Dedifferentiated amniotic fluid mesenchymal stem cell (primary cell): ENCODE measurements at regions not wholly inside any gene's neighbourhood (a gene's known extent, or its start where the extent isn't known, plus 50 kb on each side); places are given as distances from the start of the nearest gene placed in this dataset.

ENCODE experiments used
- DNase-seq: peaks from one replicate; pipeline ENCODE4 v3.0.0-alpha.2; 2016; ENCODE audit errors: extremely low spot score

DNA sequence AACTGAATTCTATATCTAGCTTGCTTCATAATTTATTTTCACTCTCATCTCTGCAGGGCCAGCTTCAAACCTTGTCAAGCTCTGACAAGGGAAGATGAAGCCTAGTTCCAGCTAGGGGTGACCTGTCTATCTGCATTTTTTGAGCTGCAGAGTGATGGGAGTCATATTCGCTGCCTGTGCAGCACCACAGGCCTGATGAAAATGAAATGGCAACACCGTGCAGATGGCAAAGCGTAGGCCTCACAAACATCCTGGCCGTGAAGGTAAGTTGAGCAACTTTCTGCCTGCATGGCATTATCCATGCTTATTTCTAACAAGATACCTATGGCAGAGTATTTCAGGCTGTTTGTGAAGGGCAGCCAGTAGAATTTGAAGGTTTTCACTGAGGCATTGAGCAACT, 86.4 kb upstream of the C1QTNF9B start:
- DNase-seq, result no peak

DNA sequence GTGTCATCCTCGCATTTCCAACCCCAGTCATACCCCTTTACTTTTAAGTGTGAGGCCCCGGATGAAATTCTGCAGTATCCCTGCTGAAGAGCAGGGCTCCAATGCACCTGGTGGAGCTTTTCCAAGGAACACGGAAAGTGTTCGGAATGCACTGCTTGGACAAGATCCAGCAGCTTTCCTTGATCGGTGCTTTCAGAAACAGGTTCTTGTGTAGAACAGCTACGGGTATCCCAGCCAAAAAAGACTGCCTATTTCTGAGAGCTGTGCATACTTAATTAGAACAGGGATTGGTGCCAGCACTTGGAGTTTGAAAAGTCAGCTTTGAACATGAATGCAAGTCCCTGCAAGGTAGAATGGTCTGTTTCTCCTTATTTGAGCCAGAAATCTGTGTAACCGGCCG, 87.2 kb upstream of the C1QTNF9B start:
- no peak for DNase-seq

- DNase-seq, result no peak
Measured at GRCh38 chr13:23985060-23985459, 87.8 kb upstream of the C1QTNF9B start.

- DNase-seq, result no peak
Measured at GRCh38 chr13:23985839-23986238, 88.5 kb upstream of the C1QTNF9B start.

- DNase-seq, result peak; percentile 79
Measured at GRCh38 chr13:23986619-23987018, 89.3 kb upstream of the C1QTNF9B start.

GRCh38 chr13:23987331-23987894, 90.1 kb upstream of the C1QTNF9B start:
- DNase-seq, result no peak

DNA sequence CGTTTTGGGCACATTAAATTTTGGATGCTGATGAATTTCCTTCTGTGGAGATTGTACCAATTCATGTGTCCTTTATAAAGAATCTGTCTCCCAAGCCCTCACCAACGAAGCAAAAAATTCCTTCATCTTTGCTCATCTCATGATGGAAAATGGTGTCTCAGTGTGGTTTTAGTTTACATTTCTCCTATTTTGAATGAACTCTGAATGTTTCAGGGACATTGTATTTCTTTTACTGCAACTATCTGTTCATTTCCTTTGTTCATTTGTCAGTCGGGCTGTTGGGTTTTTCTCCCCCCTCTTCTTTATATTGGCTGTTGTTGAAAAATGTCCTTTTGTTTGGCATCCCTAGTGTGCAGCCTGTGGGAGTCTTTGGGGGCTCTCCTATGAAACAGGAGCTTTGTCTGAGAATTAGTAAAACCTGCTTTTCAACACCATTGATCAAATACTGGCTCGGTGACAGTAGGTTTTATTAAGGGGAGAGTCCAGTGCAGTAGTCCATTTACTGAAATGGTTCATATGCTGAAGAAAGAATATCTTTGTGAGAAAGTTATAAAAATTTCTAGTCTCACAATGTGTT, 91.3 kb upstream of the C1QTNF9B start:
- no peak for DNase-seq

DNA sequence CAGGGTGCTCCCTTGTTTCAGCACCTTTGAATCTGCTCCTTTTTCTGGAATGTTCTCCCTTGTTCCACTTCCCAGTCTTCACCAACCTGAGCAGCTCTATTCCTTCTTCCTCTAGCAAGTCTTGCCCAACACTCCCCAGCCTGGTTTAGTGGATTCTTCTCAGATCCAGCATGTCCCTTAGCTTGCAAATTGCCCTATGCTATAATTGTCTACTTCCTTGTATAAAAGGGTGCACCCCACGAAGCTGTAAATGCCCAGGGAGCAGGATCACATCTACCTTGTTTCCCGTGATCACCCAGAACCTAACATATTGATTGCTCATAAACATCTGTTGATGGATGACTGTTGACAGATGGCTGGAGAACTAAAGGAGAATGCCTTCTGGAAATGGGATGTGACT, 93.2 kb upstream of the C1QTNF9B start:
- no peak for DNase-seq

- no peak for DNase-seq
Measured at GRCh38 chr13:23991119-23991518, 93.8 kb upstream of the C1QTNF9B start.

GRCh38 chr13:23992781-23993679, 95.7 kb upstream of the C1QTNF9B start:
- DNase-seq, result no peak

GRCh38 chr13:23993680-23993985, 96.3 kb upstream of the C1QTNF9B start:
- no peak for DNase-seq

DNA sequence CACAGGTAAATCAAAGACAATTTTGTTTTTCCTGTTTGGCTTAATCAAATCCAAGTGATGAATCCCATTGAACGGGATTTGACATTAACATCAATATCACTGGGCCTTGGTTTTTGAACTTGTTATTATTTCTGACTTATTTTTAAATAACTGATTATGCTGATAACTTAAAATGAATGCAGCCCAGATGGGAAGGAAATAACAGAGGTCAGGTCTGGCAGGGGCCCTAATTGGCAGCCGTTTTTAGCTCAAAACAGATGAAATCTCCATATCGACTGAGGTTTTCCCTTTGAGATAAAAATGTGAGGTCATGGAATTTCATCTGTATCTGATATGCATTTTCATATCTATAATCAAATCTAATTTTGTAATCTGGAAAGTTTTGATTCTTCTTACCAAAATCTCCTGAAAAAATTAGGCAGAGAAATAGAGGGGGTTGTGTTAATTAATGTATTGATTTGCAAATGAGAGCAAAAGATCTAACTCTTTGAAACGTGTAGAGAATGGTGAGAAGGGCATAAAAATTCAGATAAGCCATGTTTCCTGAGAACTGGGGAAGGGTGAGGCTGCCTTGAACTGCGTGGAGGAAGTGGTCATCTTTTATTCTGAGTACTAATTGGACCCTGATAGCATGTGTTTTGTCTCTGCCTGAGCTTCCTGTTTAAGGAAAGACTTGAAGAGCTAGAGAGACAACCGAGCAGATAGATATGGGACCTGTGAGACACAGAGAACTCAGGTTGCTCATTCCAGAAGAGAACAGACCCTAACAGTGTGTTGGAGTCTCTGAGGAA, 98.2 kb upstream of the C1QTNF9B start:
- no peak for DNase-seq

GRCh38 chr13:23996456-23996855, 99.2 kb upstream of the C1QTNF9B start:
- DNase-seq, result no peak

DNA sequence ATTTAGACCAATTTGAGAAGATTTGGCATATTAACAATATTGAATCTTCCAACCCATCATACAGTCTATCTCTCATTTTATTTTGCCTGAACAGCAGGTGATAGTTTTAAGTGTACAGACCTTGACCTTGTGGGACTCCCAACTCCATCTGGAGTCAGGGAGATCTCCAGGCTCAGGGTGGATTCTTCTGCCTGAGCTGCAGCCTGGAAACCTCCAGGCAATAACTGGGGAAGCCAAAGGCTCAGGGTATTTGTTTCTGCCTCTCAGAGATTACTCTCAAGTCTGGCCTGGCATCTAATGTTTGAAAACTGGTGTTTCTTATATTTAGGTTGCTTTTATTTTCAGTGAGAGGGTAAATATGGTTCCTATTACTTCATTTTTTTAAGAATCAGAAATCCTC, 102.1 kb upstream of the C1QTNF9B start:
- DNase-seq, result no peak

DNA sequence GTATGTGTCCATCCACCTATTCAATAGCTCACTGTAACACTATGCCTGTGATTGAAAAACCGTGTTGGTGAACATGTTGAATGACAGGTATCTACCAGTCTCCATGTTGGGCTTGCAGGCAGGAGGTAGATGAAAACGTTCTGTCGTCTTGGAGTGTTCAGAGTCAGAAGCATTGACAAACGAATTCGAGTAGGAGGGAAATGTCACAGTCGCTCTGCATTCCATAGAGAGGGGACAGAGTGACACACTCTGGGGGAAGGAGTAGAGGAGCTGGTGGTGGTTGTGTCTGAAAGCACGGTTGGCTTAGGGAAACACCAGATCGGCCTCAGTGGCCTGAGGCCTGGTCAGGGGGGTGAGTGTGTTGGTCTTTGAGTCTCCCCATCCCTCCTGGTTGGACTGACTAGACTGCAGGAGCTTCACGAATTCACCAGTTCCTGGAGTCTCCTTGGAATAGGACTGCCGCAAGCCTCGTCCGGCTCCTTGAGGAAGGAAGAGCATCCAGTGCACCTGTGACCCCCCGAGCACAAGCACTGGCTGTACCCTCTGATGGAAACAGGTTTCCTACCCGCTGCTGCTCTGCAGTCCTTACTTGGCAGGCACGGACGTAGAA, 105.0 kb upstream of the C1QTNF9B start:
- no peak for DNase-seq

GRCh38 chr13:24004142-24004899, 107.0 kb upstream of the C1QTNF9B start:
- no peak for DNase-seq

DNA sequence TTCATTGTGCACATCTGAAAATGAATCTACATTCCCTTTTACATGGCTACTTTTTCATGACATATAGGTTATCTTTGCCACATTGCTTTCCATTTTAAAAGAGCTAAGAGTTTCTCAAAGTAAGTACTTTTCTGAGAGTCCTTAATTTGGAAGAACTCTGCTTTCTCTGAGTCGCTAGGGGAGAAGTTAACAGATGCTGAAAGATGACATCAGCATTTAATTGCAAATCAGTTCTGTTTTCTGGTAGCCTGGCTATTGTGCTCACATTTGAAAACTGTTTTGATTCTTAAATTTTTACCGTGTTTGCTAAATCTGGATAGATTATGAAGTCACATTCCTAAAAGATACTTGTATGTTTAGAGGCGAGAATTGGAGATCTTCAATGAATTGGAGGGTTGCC, 107.7 kb upstream of the C1QTNF9B start:
- no peak for DNase-seq

DNA sequence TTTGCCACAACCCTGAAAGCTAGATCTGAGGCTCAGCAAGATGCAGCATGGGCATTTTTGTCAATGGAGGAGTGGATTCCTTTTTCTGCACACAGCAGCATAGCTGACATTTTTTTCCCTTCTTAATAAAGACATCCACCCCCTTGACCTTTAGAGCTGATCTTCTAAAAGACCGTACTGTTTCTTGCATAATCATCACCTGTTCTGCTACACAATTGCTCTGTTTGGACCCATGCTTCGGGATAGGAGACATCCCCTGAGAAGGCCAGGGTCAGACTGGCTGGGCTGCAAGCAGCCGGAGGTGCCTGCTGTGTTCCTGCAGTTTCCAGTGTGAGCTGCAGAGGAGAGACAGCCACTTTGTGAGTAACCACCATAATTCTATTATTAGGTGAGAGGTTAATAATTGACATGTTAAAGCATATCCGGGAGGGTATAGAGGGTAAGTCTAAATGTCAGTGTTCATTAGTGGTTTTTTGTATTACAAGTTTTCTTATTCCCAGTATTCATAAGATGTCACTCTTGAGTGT, 108.5 kb upstream of the C1QTNF9B start:
- DNase-seq, result no peak

DNA sequence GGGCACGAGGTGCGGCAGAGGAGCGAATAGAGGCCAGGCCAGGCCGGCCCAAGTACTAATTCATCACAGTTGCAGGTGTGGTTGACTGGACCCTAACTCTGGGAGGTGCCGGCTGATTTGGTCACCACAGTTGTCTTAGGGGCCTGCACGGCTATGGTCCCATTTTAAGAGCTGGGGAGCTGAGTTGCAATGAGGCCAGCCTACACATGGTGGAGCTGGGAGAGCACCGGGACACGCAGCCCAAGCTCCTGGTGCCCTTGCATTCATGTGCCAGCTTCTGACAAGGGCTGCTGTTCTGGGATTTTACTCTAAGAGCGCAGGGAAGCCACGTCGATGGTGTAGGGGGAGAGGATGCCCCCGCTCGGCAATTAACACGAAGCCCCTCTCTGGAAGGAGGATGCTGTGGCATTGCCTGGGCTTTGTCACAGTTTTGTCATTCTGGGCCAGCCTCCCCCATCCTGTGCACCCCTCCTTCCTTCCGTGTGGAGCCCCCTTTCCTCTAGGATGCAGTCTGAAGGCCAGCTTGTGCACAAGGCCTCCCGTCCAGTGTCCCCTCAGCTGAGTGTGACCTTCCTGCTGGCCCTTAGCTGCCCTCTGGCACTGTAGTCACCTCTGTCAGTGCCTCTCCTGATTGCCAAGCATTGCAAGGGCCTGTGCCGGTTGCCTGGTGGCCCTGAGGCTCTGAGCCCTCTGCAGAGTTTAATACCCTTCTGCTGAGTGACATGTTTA, 109.4 kb upstream of the C1QTNF9B start:
- DNase-seq, result no peak

DNA sequence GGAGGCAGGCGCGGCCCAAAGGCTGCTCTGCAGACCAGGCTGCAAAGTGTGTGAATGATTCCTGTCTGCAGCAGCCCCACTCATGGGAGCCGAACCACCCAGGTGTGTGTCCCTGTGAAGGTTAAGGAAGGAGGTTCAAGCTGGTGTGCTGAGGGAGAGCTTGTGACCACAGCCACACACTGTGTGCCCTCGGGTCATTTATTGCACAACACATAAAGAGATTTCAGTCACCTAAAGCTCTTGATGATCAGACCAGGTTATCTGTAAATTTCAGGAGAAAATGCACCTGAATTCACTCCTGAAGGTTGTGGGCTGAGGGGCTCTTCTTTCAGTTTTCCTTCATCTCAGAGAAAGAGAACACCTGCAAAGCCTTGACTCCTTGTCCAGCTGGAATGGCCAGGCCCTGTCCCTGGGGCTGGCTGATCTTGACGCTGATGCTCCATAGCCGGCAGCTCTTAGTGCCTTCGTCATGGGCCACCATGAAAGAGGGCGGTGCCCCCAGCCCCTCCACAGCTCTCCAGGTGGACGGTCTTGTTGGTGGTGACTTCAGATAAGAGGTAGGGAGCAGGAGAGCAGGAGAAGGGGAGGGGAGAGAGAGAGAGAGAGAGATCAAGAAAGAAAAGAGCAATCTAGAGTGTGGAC, 110.8 kb upstream of the C1QTNF9B start:
- DNase-seq, result no peak
